Loucy (cell line): ENCODE measurements at regions not wholly inside any gene's neighbourhood (a gene's known extent, or its start where the extent isn't known, plus 50 kb on each side); places are given as distances from the start of the nearest gene placed in this dataset.

ENCODE experiments used
- EZH2phosphoT487 ChIP-seq: fragments of 200-600 bp; IDR thresholded peaks from 2 replicates; pipeline ENCODE4 v1.6.1; 2018; ENCODE audit warnings: antibody characterized with exemption, mild to moderate bottlenecking, moderate library complexity, borderline replicate concordance
- TF ChIP-seq, protein P1 (sequence below): fragments of 200-600 bp; sonication (generic); conservative IDR thresholded peaks from 2 replicates; pipeline ENCODE4 v1.5.1; 2014; ENCODE audit warnings: mild to moderate bottlenecking, antibody characterized with exemption, low read length

DNA sequence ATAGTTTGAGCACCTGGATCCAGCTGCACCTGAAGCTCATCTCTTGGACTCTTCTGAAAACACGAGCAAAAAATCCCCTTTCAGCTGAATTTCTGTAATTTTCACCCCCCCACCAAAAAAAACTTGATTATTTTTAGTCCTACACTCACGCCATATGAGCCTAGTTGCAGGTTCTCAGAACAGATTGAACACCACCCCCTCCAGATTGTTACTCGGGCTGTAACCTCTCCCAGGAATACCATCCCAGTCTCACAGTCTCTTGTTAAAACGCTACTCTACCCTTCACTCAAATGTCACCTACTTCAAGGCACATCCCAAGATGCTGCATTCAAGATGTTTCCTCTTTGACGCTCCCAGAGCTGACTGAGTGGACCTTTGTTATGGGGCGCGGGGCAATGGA lies 96.3 kb upstream of the PRDM11 start:
- TF ChIP-seq, protein P1, sequence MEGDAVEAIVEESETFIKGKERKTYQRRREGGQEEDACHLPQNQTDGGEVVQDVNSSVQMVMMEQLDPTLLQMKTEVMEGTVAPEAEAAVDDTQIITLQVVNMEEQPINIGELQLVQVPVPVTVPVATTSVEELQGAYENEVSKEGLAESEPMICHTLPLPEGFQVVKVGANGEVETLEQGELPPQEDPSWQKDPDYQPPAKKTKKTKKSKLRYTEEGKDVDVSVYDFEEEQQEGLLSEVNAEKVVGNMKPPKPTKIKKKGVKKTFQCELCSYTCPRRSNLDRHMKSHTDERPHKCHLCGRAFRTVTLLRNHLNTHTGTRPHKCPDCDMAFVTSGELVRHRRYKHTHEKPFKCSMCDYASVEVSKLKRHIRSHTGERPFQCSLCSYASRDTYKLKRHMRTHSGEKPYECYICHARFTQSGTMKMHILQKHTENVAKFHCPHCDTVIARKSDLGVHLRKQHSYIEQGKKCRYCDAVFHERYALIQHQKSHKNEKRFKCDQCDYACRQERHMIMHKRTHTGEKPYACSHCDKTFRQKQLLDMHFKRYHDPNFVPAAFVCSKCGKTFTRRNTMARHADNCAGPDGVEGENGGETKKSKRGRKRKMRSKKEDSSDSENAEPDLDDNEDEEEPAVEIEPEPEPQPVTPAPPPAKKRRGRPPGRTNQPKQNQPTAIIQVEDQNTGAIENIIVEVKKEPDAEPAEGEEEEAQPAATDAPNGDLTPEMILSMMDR = no peak
- no peak for TF ChIP-seq EZH2phosphoT487
